Astrocyte of the spinal cord (primary cell): ENCODE measurements at regions not wholly inside any gene's neighbourhood (a gene's known extent, or its start where the extent isn't known, plus 50 kb on each side); places are given as distances from the start of the nearest gene placed in this dataset.

Source experiments
- DNase-seq: peaks from one replicate; pipeline ENCODE4 v3.0.0; 2011; ENCODE audit warnings: low read depth, low spot score
- H3K4me3 ChIP-seq: 2 replicates; pipeline ENCODE4 v1.5.1; 2011; ENCODE audit warnings: low read depth, mild to moderate bottlenecking, low read length, moderate library complexity
- CTCF ChIP-seq: IDR thresholded peaks from 2 replicates; pipeline ENCODE4 v1.5.1; 2012; ENCODE audit warnings: low read depth, mild to moderate bottlenecking, low read length, inconsistent platforms
- in situ Hi-C: cut with HindIII; loops from 2 replicates; pipeline ENCODE4 v1.10.0; 2017; ENCODE audit warnings: low sequenced_read_pairs

GRCh38 chr9:28583832-28584231, 1010.6 kb upstream of the C9orf72 start:
- no peak for DNase-seq
- in situ Hi-C loops, result no loop called here
- TF ChIP-seq CTCF, result no peak
- H3K4me3 ChIP-seq, result no peak overlapping the region

GRCh38 chr9:28584542-28584941, 1011.3 kb upstream of the C9orf72 start:
- no peak overlapping the region for H3K4me3 ChIP-seq
- DNase-seq, result no peak
- in situ Hi-C loops, result no loop called here
- no peak for TF ChIP-seq CTCF

GRCh38 chr9:28587052-28587451, 1013.8 kb upstream of the C9orf72 start:
- TF ChIP-seq CTCF, result no peak
- H3K4me3 ChIP-seq, result no peak overlapping the region
- in situ Hi-C loops, result no loop called here
- no peak for DNase-seq

- in situ Hi-C loops, result no loop called here
- TF ChIP-seq CTCF, result no peak
- no peak overlapping the region for H3K4me3 ChIP-seq
- peak; percentile 68 for DNase-seq
Observed at GRCh38 chr9:28598408-28598807, 1025.1 kb upstream of the C9orf72 start.

GRCh38 chr9:28600226-28600625, 1026.9 kb upstream of the C9orf72 start:
- in situ Hi-C loops, result no loop called here
- TF ChIP-seq CTCF, result no peak
- DNase-seq, result no peak
- H3K4me3 ChIP-seq, result no peak overlapping the region

- TF ChIP-seq CTCF, result no peak
- in situ Hi-C loops, result no loop called here
- no peak for DNase-seq
Observed at GRCh38 chr9:28607843-28608242, 1034.6 kb upstream of the C9orf72 start.

GRCh38 chr9:28610339-28610738, 1037.1 kb upstream of the C9orf72 start:
- TF ChIP-seq CTCF, result no peak
- no peak overlapping the region for H3K4me3 ChIP-seq
- in situ Hi-C loops, result no loop called here
- DNase-seq, result no peak

More at GRCh38 chr9:28607843-28608242, 1034.6 kb upstream of the C9orf72 start:
- no peak overlapping the region for H3K4me3 ChIP-seq
